ENCODE measurements at regions not wholly inside any gene's neighbourhood (a gene's known extent, or its start where the extent isn't known, plus 50 kb on each side); places are given as distances from the start of the nearest gene placed in this dataset.

- no peak for TF ChIP-seq CTCF (IDR thresholded peaks at IDR 0.05)
- TF ChIP-seq ZFX (IDR thresholded peaks at IDR 0.05; ENCODE audit: borderline replicate concordance), result no peak
These were observed 68.5 kb upstream of the SLC25A26 start for GRCh38 chr3:66152336-66152735.

All from 22Rv1 (cell line).